ENCODE measurements at regions not wholly inside any gene's neighbourhood (a gene's known extent, or its start where the extent isn't known, plus 50 kb on each side); places are given as distances from the start of the nearest gene placed in this dataset.
A peak's percentile ranks its signal among the peaks of the same experiment; 100 is the strongest.

DNA sequence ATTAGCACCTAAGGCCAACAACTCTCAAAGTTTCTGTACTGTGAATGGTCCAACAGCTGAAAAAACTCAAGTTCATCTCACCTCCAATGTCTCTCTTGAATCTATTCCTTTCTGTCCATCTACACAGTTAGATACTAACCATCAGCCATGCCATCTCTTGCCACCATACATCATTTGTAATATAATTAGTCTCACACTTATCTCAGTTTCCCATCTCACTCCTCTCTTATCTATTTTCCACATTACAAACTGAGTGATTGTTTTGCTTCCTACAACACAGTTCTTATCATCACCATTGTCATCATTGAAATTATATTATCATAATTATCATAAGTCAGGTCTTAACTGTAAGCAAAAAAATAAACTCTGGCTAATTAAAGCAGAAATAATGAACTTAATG is 393.9 kb downstream of the PRELID2 start:
- H3K4me3 ChIP-seq (ENCODE audit: low read depth, low read length): no peak overlapping the region
- in situ Hi-C loops (cut with HindIII; ENCODE audit: low sequenced_read_pairs): no loop called here
- TF ChIP-seq, protein P1, sequence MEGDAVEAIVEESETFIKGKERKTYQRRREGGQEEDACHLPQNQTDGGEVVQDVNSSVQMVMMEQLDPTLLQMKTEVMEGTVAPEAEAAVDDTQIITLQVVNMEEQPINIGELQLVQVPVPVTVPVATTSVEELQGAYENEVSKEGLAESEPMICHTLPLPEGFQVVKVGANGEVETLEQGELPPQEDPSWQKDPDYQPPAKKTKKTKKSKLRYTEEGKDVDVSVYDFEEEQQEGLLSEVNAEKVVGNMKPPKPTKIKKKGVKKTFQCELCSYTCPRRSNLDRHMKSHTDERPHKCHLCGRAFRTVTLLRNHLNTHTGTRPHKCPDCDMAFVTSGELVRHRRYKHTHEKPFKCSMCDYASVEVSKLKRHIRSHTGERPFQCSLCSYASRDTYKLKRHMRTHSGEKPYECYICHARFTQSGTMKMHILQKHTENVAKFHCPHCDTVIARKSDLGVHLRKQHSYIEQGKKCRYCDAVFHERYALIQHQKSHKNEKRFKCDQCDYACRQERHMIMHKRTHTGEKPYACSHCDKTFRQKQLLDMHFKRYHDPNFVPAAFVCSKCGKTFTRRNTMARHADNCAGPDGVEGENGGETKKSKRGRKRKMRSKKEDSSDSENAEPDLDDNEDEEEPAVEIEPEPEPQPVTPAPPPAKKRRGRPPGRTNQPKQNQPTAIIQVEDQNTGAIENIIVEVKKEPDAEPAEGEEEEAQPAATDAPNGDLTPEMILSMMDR (IDR thresholded peaks at IDR 0.05; ENCODE audit: low read depth, low read length): no peak

DNA sequence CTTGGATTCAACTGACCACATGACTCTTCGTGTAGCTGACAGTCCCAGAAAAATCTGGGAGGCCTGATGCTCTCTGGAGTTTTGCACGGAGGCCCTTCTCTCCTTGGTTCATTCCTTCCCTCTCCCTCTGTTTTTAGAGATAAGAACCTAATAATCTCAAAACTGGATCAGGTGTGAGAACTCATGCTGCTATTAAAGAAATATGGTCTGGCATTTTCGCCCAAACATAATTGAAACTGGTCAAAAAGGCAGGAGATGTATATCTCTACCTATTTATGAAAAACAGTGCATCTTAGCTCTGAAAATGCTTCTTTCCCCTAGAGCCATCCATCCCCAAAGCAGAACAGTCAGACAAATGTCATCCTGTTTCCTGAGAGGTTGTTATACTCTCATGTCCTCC is 397.5 kb downstream of the PRELID2 start:
- in situ Hi-C loops (cut with HindIII; ENCODE audit: low sequenced_read_pairs): no loop called here

More for the DNA sequence above, 393.9 kb downstream of the PRELID2 start:
- no peak for DNase-seq (ENCODE audit: low read depth, low spot score)

DNA sequence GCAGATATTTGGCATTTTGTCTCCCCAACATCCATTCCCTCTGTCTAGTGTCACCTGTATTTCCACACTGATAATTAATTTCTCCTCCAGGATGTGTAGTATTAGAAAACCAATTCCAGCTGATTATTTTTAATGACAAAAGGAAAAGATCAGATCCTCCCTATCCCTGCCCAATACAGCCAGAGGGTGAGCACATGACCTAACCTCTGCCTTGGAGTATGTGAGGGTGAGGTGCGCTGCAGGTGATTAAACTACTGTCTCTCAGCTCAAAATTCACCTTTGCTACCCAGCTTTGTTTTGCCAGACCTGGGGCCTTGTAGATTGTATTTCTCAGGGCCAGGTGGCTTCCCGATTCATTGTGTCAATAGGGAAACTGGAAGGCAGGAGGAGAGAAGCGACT is 402.1 kb downstream of the PRELID2 start:
- DNase-seq (ENCODE audit: low read depth, low spot score): no peak
- H3K4me3 ChIP-seq (ENCODE audit: low read depth, low read length): no peak overlapping the region
- in situ Hi-C loops (cut with HindIII; ENCODE audit: low sequenced_read_pairs): no loop called here
- TF ChIP-seq, protein P1 (IDR thresholded peaks at IDR 0.05; ENCODE audit: low read depth, low read length): no peak

More for the DNA sequence above, 397.5 kb downstream of the PRELID2 start:
- TF ChIP-seq, protein P1 (IDR thresholded peaks at IDR 0.05; ENCODE audit: low read depth, low read length): no peak
- H3K4me3 ChIP-seq (ENCODE audit: low read depth, low read length): no peak overlapping the region
- DNase-seq (ENCODE audit: low read depth, low spot score): no peak

DNA sequence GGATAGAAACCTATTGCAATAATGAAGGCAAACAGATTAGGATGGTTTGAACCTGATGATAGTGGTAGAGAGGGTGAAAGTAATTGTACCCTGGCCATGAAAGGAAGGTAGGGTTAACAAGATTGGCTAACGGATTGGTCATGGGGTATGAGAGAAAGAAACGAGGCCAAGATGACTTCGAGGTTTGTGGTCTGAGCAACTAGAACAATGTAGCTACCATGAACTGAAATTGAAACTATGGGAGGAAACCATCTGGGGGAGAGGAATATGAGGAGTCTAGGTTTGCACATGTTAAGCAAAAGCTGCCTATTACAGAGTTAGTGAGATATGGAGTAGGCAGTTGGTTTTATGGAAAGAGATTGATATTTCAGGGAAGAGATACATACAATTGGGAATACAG is 406.0 kb downstream of the PRELID2 start:
- DNase-seq (ENCODE audit: low read depth, low spot score): peak; percentile 2
- TF ChIP-seq, protein P1 (IDR thresholded peaks at IDR 0.05; ENCODE audit: low read depth, low read length): no peak
- H3K4me3 ChIP-seq (ENCODE audit: low read depth, low read length): no peak overlapping the region
- in situ Hi-C loops (cut with HindIII; ENCODE audit: low sequenced_read_pairs): no loop called here

DNA sequence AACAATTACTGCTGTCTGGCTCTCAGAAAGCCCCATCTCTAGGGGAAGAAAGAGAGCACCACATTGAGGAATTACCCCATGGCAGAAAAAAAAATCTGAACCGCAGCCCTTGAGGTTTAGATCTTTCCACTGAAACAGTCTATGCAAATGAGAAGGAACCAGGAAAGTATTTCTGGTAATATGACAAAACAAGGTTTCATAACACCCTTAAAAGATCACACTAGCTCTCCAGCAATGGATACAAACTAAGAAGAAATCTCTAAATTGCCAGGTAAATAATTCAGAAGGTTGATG is 427.1 kb downstream of the PRELID2 start:
- TF ChIP-seq, protein P1 (IDR thresholded peaks at IDR 0.05; ENCODE audit: low read depth, low read length): no peak
- H3K4me3 ChIP-seq (ENCODE audit: low read depth, low read length): no peak overlapping the region
- DNase-seq (ENCODE audit: low read depth, low spot score): no peak
- in situ Hi-C loops (cut with HindIII; ENCODE audit: low sequenced_read_pairs): no loop called here

DNA sequence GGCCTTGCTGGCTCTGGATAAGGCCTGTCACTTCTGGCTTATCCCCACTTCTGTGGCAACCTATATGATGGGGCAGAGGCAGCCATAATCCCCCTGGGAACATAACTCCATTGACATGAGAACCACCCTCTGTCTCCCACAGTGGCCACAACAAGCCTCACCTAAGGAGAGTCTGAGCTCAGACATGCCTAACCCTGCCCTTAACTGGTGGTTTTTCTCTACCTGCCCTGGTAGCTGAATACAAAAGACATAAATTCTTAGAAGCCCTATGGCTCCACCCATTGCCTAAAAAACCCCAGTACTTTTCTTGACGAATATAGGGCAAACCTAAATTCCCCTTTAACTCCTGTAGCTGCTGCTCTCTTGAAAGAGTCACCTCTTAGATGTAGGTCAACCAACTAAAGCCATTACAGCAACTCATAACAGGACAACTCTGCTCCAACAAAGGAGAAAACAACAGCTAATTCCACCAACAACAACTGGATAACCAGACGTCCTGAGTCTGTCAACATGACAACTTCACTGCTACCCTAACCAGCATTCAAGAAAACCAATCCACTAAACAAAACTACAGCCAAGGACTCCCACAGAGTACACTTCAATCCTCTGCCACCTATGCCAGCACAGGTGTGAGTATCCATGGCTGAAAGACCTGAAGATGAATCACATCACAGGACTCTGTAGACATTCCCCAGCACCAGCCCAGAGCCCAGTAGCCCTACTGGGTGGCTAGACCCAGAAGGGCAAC is 427.7 kb downstream of the PRELID2 start:
- in situ Hi-C loops (cut with HindIII; ENCODE audit: low sequenced_read_pairs): no loop called here
- DNase-seq (ENCODE audit: low read depth, low spot score): no peak
- TF ChIP-seq, protein P1 (IDR thresholded peaks at IDR 0.05; ENCODE audit: low read depth, low read length): no peak
- H3K4me3 ChIP-seq (ENCODE audit: low read depth, low read length): no peak overlapping the region
